GM12864 (cell line): ENCODE measurements at regions not wholly inside any gene's neighbourhood (a gene's known extent, or its start where the extent isn't known, plus 50 kb on each side); places are given as distances from the start of the nearest gene placed in this dataset.

ENCODE experiments used
- DNase-seq: peaks from one replicate; pipeline ENCODE4 v3.0.0-alpha.2; 2011; ENCODE audit warnings: low read depth
- H3K4me3 ChIP-seq: 2 replicates; pipeline ENCODE4 v1.5.1; 2011; ENCODE audit warnings: mild to moderate bottlenecking, low read depth, low read length, control low read depth
- CTCF ChIP-seq: IDR thresholded peaks from 2 replicates; pipeline ENCODE4 v1.5.1; 2011; ENCODE audit warnings: low read depth, mild to moderate bottlenecking, moderate library complexity, low read length, control low read depth, inconsistent platforms; ENCODE audit errors: missing control alignments

GRCh38 chr20:18974660-18975059 lies 161.1 kb downstream of the SCP2D1 start:
- no peak for DNase-seq
- no peak overlapping the region for H3K4me3 ChIP-seq
- no peak for TF ChIP-seq CTCF

- DNase-seq = no peak
- TF ChIP-seq CTCF = no peak
- H3K4me3 ChIP-seq = no peak overlapping the region
These were observed 163.9 kb downstream of the SCP2D1 start for GRCh38 chr20:18977441-18977840.

GRCh38 chr20:18978311-18978710 lies 164.7 kb downstream of the SCP2D1 start:
- no peak overlapping the region for H3K4me3 ChIP-seq
- TF ChIP-seq CTCF = no peak
- no peak for DNase-seq

- H3K4me3 ChIP-seq = no peak overlapping the region
- DNase-seq = no peak
- TF ChIP-seq CTCF = no peak
These were observed 165.5 kb downstream of the SCP2D1 start for GRCh38 chr20:18979132-18979531.

- H3K4me3 ChIP-seq = no peak overlapping the region
- no peak for TF ChIP-seq CTCF
- DNase-seq = no peak
These were observed 168.5 kb downstream of the SCP2D1 start for GRCh38 chr20:18981962-18982539.

- TF ChIP-seq CTCF = no peak
- no peak overlapping the region for H3K4me3 ChIP-seq
- no peak for DNase-seq
These were observed 170.2 kb downstream of the SCP2D1 start for GRCh38 chr20:18983796-18984195.

GRCh38 chr20:18984238-18985200 lies 170.9 kb downstream of the SCP2D1 start:
- no peak for DNase-seq
- no peak for TF ChIP-seq CTCF
- H3K4me3 ChIP-seq = no peak overlapping the region
